ENCODE measurements at regions not wholly inside any gene's neighbourhood (a gene's known extent, or its start where the extent isn't known, plus 50 kb on each side); places are given as distances from the start of the nearest gene placed in this dataset.

DNA sequence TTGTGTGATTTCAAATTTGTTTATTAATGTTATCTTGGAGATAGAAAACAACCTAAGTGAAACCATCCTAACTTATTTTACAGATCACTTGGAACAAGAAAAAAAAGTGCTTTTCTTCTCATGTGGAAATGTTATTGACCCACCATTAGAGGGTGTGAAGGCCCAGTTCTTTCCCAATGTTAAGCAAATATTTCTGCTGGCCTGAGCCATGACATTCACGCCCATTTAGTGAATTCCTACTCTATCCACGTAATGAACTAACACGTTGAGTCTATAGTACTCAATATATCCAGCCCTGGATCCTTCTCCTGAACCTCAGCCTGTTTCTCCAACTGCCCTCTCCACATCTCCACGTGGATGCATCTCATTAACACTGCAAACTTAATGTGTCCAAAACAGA, 180.6 kb upstream of the ZFP64 start:
- no peaks in the 10 kb centered on the region for H3K36me3 ChIP-seq (ENCODE audit: control insufficient read depth, insufficient read depth, low read length)
- no peak for DNase-seq (ENCODE audit: low read depth)
- H3K27me3 ChIP-seq (ENCODE audit: control insufficient read depth, insufficient read depth, low read length) = no peaks in the 10 kb centered on the region
- FAIRE-seq = no peak
- H3K4me3 ChIP-seq (ENCODE audit: low read depth, low read length) = no peak overlapping the region
- TF ChIP-seq, protein P1, sequence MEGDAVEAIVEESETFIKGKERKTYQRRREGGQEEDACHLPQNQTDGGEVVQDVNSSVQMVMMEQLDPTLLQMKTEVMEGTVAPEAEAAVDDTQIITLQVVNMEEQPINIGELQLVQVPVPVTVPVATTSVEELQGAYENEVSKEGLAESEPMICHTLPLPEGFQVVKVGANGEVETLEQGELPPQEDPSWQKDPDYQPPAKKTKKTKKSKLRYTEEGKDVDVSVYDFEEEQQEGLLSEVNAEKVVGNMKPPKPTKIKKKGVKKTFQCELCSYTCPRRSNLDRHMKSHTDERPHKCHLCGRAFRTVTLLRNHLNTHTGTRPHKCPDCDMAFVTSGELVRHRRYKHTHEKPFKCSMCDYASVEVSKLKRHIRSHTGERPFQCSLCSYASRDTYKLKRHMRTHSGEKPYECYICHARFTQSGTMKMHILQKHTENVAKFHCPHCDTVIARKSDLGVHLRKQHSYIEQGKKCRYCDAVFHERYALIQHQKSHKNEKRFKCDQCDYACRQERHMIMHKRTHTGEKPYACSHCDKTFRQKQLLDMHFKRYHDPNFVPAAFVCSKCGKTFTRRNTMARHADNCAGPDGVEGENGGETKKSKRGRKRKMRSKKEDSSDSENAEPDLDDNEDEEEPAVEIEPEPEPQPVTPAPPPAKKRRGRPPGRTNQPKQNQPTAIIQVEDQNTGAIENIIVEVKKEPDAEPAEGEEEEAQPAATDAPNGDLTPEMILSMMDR (IDR thresholded peaks at IDR 0.05; ENCODE audit: insufficient read depth, low read length, severe bottlenecking) = no peak

DNA sequence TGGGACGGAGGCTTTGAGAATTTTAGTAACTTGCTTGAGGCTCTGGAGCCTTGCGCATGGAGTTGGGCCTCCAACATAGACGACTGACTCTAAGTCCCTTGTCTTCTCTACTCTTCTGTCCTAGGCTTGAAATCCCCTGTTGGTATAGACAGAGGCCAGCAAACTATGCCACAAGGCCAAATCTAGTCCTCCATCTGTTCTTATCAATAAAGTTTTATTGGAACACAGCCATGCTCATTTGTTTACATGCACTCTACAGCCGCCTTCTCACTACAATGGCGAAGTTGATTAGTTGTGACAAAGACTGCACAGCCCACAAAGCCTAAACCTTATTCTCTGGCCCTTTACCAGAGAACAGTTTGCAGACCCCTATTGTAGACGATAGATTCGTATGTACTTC, 174.1 kb upstream of the ZFP64 start:
- TF ChIP-seq, protein P1 (IDR thresholded peaks at IDR 0.05; ENCODE audit: insufficient read depth, low read length, severe bottlenecking) = no peak
- H3K27me3 ChIP-seq (ENCODE audit: control insufficient read depth, insufficient read depth, low read length) = no peaks in the 10 kb centered on the region
- no peaks in the 10 kb centered on the region for H3K36me3 ChIP-seq (ENCODE audit: control insufficient read depth, insufficient read depth, low read length)
- FAIRE-seq = no peak
- DNase-seq (ENCODE audit: low read depth) = no peak
- no peak overlapping the region for H3K4me3 ChIP-seq (ENCODE audit: low read depth, low read length)

DNA sequence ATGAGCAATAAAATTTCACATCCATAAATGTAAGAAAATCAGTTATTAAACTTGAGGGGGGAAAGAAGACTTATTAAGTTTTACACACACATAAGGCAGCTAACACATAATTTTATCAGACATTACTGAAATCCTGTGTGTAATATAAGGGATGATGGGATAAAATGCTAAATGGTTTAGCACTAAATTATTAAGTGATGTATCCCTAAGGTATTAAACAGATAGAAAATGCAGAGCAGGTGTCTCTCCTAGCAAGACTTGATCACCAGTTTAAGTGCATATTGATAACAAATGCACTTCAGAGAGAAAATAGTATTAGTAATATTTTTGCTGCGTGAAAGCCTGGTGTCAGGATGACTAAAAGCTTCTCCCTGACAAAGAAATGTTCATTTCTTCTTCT, 172.8 kb upstream of the ZFP64 start:
- FAIRE-seq = no peak
- TF ChIP-seq, protein P1 (IDR thresholded peaks at IDR 0.05; ENCODE audit: insufficient read depth, low read length, severe bottlenecking) = no peak
- no peaks in the 10 kb centered on the region for H3K36me3 ChIP-seq (ENCODE audit: control insufficient read depth, insufficient read depth, low read length)
- DNase-seq (ENCODE audit: low read depth) = no peak
- H3K27me3 ChIP-seq (ENCODE audit: control insufficient read depth, insufficient read depth, low read length) = no peaks in the 10 kb centered on the region
- no peak overlapping the region for H3K4me3 ChIP-seq (ENCODE audit: low read depth, low read length)

DNA sequence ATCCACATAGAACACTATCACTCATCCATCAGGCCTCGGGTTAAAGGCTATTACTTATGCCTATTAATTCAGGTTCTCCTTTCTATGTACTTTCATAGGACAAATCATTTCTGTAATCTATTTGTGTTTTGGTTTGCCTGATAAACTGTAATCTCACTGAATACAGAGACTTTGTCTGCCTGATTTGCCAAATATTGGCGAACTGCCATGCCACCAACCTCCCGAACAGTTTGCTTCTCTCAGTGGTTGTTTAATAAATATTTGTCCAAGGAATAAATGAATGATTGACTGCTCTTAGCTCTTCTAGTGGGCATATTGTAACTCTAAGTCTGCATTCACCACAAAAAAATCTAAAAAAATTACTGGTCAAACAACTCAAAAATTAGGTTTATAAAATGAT, 170.1 kb upstream of the ZFP64 start:
- Histone ChIP-seq H3K36me3 (ENCODE audit: control insufficient read depth, insufficient read depth, low read length) (no peaks in the 10 kb centered on the region), H3K4me3 (ENCODE audit: low read depth, low read length) (no peak overlapping the region), H3K27me3 (ENCODE audit: control insufficient read depth, insufficient read depth, low read length) (no peaks in the 10 kb centered on the region)
- TF ChIP-seq, protein P1 (IDR thresholded peaks at IDR 0.05; ENCODE audit: insufficient read depth, low read length, severe bottlenecking) = no peak
- no peak for DNase-seq (ENCODE audit: low read depth)
- FAIRE-seq = no peak

DNA sequence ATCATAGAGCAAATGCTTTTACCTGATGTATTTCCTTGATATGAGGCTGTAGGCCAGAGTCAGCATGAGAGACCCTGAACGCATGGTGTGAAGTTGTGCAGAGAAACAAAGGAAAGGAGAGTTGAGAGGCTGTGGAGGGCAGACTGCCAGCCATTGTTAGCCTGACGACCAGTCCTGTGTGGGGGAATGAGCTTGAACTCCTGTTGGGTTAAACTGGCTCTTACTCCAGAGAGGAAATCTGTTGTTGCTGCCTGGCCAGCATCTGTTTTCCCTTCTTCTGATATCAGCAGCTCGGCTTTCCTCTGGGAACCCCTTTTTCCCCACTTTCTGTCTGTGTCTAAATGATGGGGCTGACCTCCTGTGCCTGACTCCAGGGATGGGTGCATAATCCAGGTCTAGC, 158.2 kb upstream of the ZFP64 start:
- FAIRE-seq (no peak), DNase-seq (ENCODE audit: low read depth) (no peak)
- TF ChIP-seq, protein P1 (IDR thresholded peaks at IDR 0.05; ENCODE audit: insufficient read depth, low read length, severe bottlenecking) = no peak
- Histone ChIP-seq H3K27me3 (ENCODE audit: control insufficient read depth, insufficient read depth, low read length) (no peaks in the 10 kb centered on the region), H3K36me3 (ENCODE audit: control insufficient read depth, insufficient read depth, low read length) (no peaks in the 10 kb centered on the region), H3K4me3 (ENCODE audit: low read depth, low read length) (no peak overlapping the region)

DNA sequence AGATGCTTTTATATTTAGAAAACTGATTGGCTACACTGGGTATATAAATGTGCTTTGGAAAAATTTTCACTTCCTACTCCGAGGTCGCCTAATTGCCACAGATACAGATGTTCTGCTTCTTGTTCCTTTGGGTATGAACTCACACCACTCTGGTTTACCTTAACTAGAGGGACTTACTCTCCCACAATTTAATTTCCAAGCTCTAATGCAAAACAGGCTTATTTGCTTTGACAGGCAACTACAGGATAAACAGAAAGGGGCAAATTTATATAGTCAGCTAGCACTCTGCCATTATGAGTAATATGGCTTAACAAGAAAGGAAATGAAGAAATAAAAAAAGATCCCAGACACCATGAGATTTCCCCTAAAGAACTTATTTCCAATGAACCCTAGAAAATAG, 156.9 kb upstream of the ZFP64 start:
- Histone ChIP-seq H3K36me3 (ENCODE audit: control insufficient read depth, insufficient read depth, low read length) (no peaks in the 10 kb centered on the region), H3K4me3 (ENCODE audit: low read depth, low read length) (no peak overlapping the region), H3K27me3 (ENCODE audit: control insufficient read depth, insufficient read depth, low read length) (no peaks in the 10 kb centered on the region)
- FAIRE-seq (no peak), DNase-seq (ENCODE audit: low read depth) (no peak)
- TF ChIP-seq, protein P1 (IDR thresholded peaks at IDR 0.05; ENCODE audit: insufficient read depth, low read length, severe bottlenecking) = no peak

Data from bronchial epithelial cell (primary cell).